ENCODE measurements at regions not wholly inside any gene's neighbourhood (a gene's known extent, or its start where the extent isn't known, plus 50 kb on each side); places are given as distances from the start of the nearest gene placed in this dataset.

- intact Hi-C loops (cut with DNase I): loop anchor here in 5 of 10 donors (5.0 to 10.0 kb wide), 6 partner anchors 75 to 265 kb away; partner anchors contain the start of gene TENT5A (in 1 of the 5)
- 58 to 62% (median 59%) methylated on average over 5 of the region's 5 CpGs for WGBS, 4 donors
- Histone ChIP-seq H3K9me3 (no peaks in the 10 kb centered on the region), H3K4me3 (no peak overlapping the region), H3K27me3 (no peaks in the 10 kb centered on the region), H3K4me1 (peaks cover 0 to 36% (median 6%) of the 10 kb centered on the region in 12 donors), H3K36me3 (no peaks in the 10 kb centered on the region), H3K27ac (peak overlapping the region in 2 of 12 donors; percentile 10 to 22)
- TF ChIP-seq, protein P1, sequence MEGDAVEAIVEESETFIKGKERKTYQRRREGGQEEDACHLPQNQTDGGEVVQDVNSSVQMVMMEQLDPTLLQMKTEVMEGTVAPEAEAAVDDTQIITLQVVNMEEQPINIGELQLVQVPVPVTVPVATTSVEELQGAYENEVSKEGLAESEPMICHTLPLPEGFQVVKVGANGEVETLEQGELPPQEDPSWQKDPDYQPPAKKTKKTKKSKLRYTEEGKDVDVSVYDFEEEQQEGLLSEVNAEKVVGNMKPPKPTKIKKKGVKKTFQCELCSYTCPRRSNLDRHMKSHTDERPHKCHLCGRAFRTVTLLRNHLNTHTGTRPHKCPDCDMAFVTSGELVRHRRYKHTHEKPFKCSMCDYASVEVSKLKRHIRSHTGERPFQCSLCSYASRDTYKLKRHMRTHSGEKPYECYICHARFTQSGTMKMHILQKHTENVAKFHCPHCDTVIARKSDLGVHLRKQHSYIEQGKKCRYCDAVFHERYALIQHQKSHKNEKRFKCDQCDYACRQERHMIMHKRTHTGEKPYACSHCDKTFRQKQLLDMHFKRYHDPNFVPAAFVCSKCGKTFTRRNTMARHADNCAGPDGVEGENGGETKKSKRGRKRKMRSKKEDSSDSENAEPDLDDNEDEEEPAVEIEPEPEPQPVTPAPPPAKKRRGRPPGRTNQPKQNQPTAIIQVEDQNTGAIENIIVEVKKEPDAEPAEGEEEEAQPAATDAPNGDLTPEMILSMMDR (IDR thresholded peaks at IDR 0.05): no peak
- no peak for TF ChIP-seq POLR2A (IDR thresholded peaks at IDR 0.05)
- no peak for DNase-seq
- peak in 3 of 4 donors; percentile 40 to 68 (median 43) for ATAC-seq
Observed at GRCh38 chr6:81909981-81910900, 157.8 kb upstream of the TENT5A start.

- no peaks in the 10 kb centered on the region for H3K9me3 ChIP-seq
- no peak for TF ChIP-seq POLR2A (IDR thresholded peaks at IDR 0.05)
- TF ChIP-seq, protein P1 (IDR thresholded peaks at IDR 0.05): no peak
- H3K27me3 ChIP-seq: no peaks in the 10 kb centered on the region
- ATAC-seq (no peak), DNase-seq (no peak)
- intact Hi-C loops (cut with DNase I): loop anchor here in 5 of 10 donors (5.0 to 10.0 kb wide), 6 partner anchors 74 to 266 kb away; partner anchors contain the start of gene TENT5A (in 1 of the 5)
- no peak overlapping the region for H3K27ac ChIP-seq
- H3K4me3 ChIP-seq: no peak overlapping the region
- no peaks in the 10 kb centered on the region for H3K36me3 ChIP-seq
- WGBS, 4 donors: 89 to 92% (median 92%) methylated on average over 2 of the region's 2 CpGs
- H3K4me1 ChIP-seq: peaks cover 0 to 36% (median 6%) of the 10 kb centered on the region in 12 donors
Observed at GRCh38 chr6:81909162-81909561, 156.7 kb upstream of the TENT5A start.

- peak; percentile 56 to 76 (median 70) for ATAC-seq
- H3K27ac ChIP-seq: peak overlapping the region in 8 of 12 donors; percentile 13 to 67 (median 30)
- no peaks in the 10 kb centered on the region for H3K27me3 ChIP-seq
- intact Hi-C loops (cut with DNase I): loop anchor here in 5 of 10 donors (5.0 to 10.0 kb wide), 6 partner anchors 72 to 268 kb away; partner anchors contain the start of gene TENT5A (in 1 of the 5)
- H3K36me3 ChIP-seq: no peaks in the 10 kb centered on the region
- H3K4me3 ChIP-seq: no peak overlapping the region
- H3K4me1 ChIP-seq: peaks cover 0 to 38% (median 6%) of the 10 kb centered on the region in 12 donors
- peak in 1 of 5 donors; percentile 33 for DNase-seq
- 40 to 82% (median 43%) methylated on average over 2 of the region's 2 CpGs for WGBS, 4 donors
- no peak for TF ChIP-seq POLR2A (IDR thresholded peaks at IDR 0.05)
- TF ChIP-seq, protein P1 (IDR thresholded peaks at IDR 0.05): no peak
- peaks cover 0 to 15% (median 0%) of the 10 kb centered on the region in 12 donors for H3K9me3 ChIP-seq
Observed at GRCh38 chr6:81906709-81907204, 154.3 kb upstream of the TENT5A start.

GRCh38 chr6:81906041-81906440 lies 153.6 kb upstream of the TENT5A start:
- H3K4me1 ChIP-seq: peaks cover 0 to 45% (median 7%) of the 10 kb centered on the region in 12 donors
- 72 to 81% (median 79%) methylated on average over 3 of the region's 3 CpGs for WGBS, 4 donors
- no peak overlapping the region for H3K4me3 ChIP-seq
- ATAC-seq (no peak), DNase-seq (no peak)
- intact Hi-C loops (cut with DNase I): loop anchor here in 5 of 10 donors (5.0 to 10.0 kb wide), 6 partner anchors 71 to 269 kb away; partner anchors contain the start of gene TENT5A (in 1 of the 5)
- peaks cover 0 to 15% (median 0%) of the 10 kb centered on the region in 12 donors for H3K9me3 ChIP-seq
- TF ChIP-seq, protein P1 (IDR thresholded peaks at IDR 0.05): no peak
- TF ChIP-seq POLR2A (IDR thresholded peaks at IDR 0.05): no peak
- H3K36me3 ChIP-seq: no peaks in the 10 kb centered on the region
- peak overlapping the region in 7 of 12 donors; percentile 24 to 67 (median 48) for H3K27ac ChIP-seq
- H3K27me3 ChIP-seq: no peaks in the 10 kb centered on the region
